ENCODE measurements at regions not wholly inside any gene's neighbourhood (a gene's known extent, or its start where the extent isn't known, plus 50 kb on each side); places are given as distances from the start of the nearest gene placed in this dataset.

DNA sequence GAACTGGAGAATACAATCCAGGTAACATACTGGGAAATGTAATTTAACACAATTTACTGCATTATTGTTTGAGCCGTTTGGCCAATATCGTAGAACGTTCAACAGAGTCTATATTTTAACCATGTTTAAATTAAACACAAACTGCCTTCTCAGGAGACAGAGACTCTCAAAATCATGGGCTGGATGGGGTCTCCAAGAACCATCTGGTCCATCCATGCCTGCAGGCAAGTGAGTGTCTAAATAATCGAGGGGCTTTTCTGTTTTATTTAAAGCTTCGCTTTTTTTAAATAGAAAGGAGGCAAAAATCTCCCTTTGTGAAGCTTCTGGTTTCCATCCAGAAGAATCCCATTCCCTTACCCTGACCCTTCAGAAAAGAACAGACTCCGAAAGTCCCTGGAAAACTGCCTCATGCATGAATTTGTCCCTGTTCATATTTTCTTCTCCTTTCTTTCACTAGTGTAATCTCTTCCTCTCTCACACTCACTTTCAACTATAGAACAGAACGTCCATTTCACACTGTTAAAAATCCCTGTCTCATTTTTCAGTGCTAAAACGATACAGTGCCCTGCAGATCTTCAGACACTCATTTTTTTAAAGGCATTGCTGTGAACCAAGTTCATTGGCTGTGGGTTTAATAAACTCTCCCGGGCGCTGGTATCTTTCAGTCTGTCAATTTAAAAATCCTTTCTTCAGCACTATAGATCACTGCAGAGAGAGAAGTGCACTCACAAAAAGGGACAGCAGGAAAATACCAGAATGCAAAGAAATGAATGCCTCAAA, 111.4 kb upstream of the TOM1L1 start:
- intact Hi-C loops (cut with micrococcal nuclease), result no loop called here
- Mint-ChIP-seq H3K27ac (no peak overlapping the region), H3K4me3 (no peak overlapping the region), H3K4me1 (no peaks in the 10 kb centered on the region), H3K27me3 (no peaks in the 10 kb centered on the region), H3K9me3 (ENCODE audit: insufficient read depth) (no peaks in the 10 kb centered on the region)
- Histone ChIP-seq H3K79me2 (ENCODE audit: control insufficient read depth, insufficient read depth, low read length) (no peaks in the 10 kb centered on the region), H4K20me1 (ENCODE audit: control insufficient read depth, insufficient read depth, low read length, poor library complexity, severe bottlenecking) (no peaks in the 10 kb centered on the region), H3K9ac (ENCODE audit: low read length) (no peak overlapping the region), H3K27ac (ENCODE audit: low read length in 2 of 2) (no peak overlapping the region), H3K4me3 (ENCODE audit: control extremely low read depth in 1 of 5, extremely low read depth in 1 of 5, insufficient read depth in 1 of 5, low read depth in 2 of 5, low read length in 4 of 5) (no peak overlapping the region), H3K9me3 (ENCODE audit: control extremely low read depth in 1 of 3, control insufficient read depth in 2 of 3, insufficient read depth in 1 of 3, low read length in 2 of 3) (no peaks in the 10 kb centered on the region), H3K4me1 (ENCODE audit: control insufficient read depth in 2 of 2, insufficient read depth in 2 of 2, low read length in 2 of 2) (no peaks in the 10 kb centered on the region), H3K36me3 (replicated peaks in 1 of 2; ENCODE audit: control extremely low read depth in 1 of 2, control insufficient read depth in 1 of 2, extremely low read depth in 1 of 2, insufficient read depth in 2 of 2, low read length in 1 of 2) (no peaks in the 10 kb centered on the region), H3K27me3 (replicated peaks in 1 of 4; ENCODE audit: control extremely low read depth in 1 of 4, control insufficient read depth in 3 of 4, insufficient read depth in 4 of 4, low read length in 3 of 4) (no peaks in the 10 kb centered on the region), H3K4me2 (replicated peaks; ENCODE audit: low read depth, low read length, poor library complexity, severe bottlenecking) (no peak overlapping the region), H2AFZ (ENCODE audit: insufficient read depth, low read depth, low read length, poor library complexity, severe bottlenecking) (no peak overlapping the region)
- ChIA-PET CTCF (no interaction called here), POLR2A (no interaction called here)
- ATAC-seq (ENCODE audit: low read depth) (no peak), DNase-seq (no peak)
- no peak for TF ChIP-seq EZH2 (IDR thresholded peaks at IDR 0.05; ENCODE audit: borderline replicate concordance, insufficient read depth, low read depth, low read length, poor library complexity, severe bottlenecking)
- no peak for TF ChIP-seq CTCF (IDR thresholded peaks at IDR 0.05)
- WGBS (ENCODE audit: insufficient coverage), result 85% methylated on average over 4 of the region's 10 CpGs

DNA sequence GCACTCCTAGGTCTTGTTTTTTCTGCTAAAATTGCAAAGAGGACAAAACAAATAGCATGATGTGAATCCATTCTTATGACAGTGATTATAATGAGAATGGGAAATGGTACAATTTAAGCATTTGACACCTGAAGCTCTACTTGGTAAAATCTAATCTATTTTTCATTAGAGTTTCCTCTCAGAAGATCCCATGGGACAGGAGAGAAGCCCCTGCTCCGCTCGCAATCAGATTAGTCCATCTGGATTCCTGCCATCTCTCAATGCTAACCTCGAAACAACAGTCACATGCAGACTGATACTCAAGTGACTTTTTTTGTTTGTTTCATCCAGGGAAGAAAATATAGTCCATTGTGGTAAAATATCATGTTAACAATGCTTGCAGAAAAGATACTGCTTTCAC, 107.4 kb upstream of the TOM1L1 start:
- Mint-ChIP-seq H3K9me3 (ENCODE audit: insufficient read depth) (no peaks in the 10 kb centered on the region), H3K4me3 (no peak overlapping the region), H3K27ac (no peak overlapping the region), H3K27me3 (no peaks in the 10 kb centered on the region), H3K4me1 (no peaks in the 10 kb centered on the region)
- Histone ChIP-seq H3K4me2 (replicated peaks; ENCODE audit: low read depth, low read length, poor library complexity, severe bottlenecking) (no peak overlapping the region), H3K36me3 (replicated peaks in 1 of 2; ENCODE audit: control extremely low read depth in 1 of 2, control insufficient read depth in 1 of 2, extremely low read depth in 1 of 2, insufficient read depth in 2 of 2, low read length in 1 of 2) (no peaks in the 10 kb centered on the region), H3K4me1 (ENCODE audit: control insufficient read depth in 2 of 2, insufficient read depth in 2 of 2, low read length in 2 of 2) (no peaks in the 10 kb centered on the region), H3K4me3 (ENCODE audit: control extremely low read depth in 1 of 5, extremely low read depth in 1 of 5, insufficient read depth in 1 of 5, low read depth in 2 of 5, low read length in 4 of 5) (no peak overlapping the region), H3K27ac (ENCODE audit: low read length in 2 of 2) (no peak overlapping the region), H3K27me3 (replicated peaks in 1 of 4; ENCODE audit: control extremely low read depth in 1 of 4, control insufficient read depth in 3 of 4, insufficient read depth in 4 of 4, low read length in 3 of 4) (no peaks in the 10 kb centered on the region), H4K20me1 (ENCODE audit: control insufficient read depth, insufficient read depth, low read length, poor library complexity, severe bottlenecking) (no peaks in the 10 kb centered on the region), H2AFZ (ENCODE audit: insufficient read depth, low read depth, low read length, poor library complexity, severe bottlenecking) (no peak overlapping the region), H3K79me2 (ENCODE audit: control insufficient read depth, insufficient read depth, low read length) (no peaks in the 10 kb centered on the region), H3K9me3 (ENCODE audit: control extremely low read depth in 1 of 3, control insufficient read depth in 2 of 3, insufficient read depth in 1 of 3, low read length in 2 of 3) (no peaks in the 10 kb centered on the region), H3K9ac (ENCODE audit: low read length) (no peak overlapping the region)
- ChIA-PET CTCF (no interaction called here), POLR2A (no interaction called here)
- intact Hi-C loops (cut with micrococcal nuclease), result no loop called here
- DNase-seq (no peak), ATAC-seq (ENCODE audit: low read depth) (no peak)
- no peak for TF ChIP-seq CTCF (IDR thresholded peaks at IDR 0.05)
- WGBS (ENCODE audit: insufficient coverage), result no CpG with 5 or more reads among the region's 3 CpGs
